Pulmonary artery endothelial cell (primary cell): ENCODE measurements at regions not wholly inside any gene's neighbourhood (a gene's known extent, or its start where the extent isn't known, plus 50 kb on each side); places are given as distances from the start of the nearest gene placed in this dataset.
"Not testable (repeated sequence)": the region's sequence is repeated elsewhere in the genome, so short reads cannot be mapped to it uniquely, and the experiment has no call there.

Experiments used
- DNase-seq: peaks from one replicate; pipeline ENCODE4 v3.0.0-alpha.2; 2011; ENCODE audit warnings: low read depth, low spot score

GRCh38 chr9:26243726-26244125, 565.5 kb upstream of the TUSC1 start:
- no peak for DNase-seq

DNA sequence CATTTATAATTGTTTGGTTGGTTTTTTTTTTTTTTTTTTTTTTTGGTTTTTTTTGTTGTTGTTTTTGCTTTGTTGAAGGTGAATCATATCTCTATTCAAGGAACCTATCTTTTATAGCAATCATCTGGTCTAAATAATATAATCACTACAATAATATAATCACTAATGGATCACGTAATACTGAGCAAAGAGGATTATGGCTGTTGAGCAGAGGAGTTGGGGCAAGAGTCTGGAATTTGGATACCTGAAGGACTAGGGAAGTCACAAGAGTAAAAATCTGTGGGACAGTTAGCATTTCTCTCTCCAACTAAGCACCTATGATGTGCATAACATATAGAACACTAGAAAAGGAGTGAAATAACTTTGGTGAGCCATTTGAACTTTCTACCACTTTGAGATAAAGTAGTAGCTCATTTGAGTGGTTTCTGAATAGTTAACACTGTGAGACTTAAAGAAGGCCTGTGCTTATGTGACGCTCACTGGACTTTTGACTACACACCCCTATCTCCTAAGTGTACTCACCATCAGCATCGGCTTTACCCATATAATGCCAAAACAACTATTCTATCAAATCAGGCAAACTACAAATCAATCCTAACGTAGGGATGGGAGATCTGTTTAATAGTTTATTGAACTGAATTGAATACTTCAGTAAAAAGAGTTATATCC, 564.9 kb upstream of the TUSC1 start:
- DNase-seq, result no peak

DNA sequence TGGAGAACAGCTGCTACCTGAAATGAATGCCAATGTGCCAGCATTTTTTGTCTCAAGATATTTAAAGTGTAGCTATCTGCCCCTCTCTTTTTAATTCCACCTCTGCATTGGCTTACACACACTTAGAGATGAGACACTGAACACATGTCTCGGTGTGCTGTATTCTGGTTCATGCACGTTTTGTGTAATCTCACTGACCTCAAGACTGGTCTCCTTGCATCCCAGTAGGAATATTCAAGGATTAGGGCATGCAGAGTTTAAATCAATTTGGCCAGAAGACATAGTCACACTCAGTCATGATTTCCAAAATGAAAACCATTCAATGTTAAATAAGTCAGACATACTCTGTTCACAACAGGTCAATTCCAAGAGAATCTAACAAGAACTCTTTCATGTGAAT, 561.8 kb upstream of the TUSC1 start:
- no peak for DNase-seq

- DNase-seq, result no peak
Measured at GRCh38 chr9:26237256-26237655, 559.0 kb upstream of the TUSC1 start.

- no peak for DNase-seq
Measured at GRCh38 chr9:26234865-26235264, 556.6 kb upstream of the TUSC1 start.

DNA sequence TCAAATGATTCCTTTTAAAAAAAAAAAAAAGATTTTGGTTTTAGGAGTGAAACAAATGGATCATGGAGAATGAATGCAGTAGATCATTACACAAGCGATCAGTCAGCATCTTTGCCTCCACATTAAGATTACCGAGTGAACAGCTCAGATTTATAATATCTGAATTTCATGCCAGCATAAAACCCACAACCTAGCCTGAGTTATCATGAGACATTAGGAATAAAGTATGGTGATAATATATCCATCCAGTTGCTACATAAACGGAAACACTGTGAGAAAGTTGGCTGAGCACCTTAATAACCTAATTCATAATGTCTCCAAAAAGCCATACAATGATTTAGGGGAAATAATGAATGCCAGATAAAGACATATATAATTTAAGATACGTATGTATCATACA, 553.1 kb upstream of the TUSC1 start:
- DNase-seq, result no peak

GRCh38 chr9:26229324-26230054, 551.2 kb upstream of the TUSC1 start:
- no peak for DNase-seq

- DNase-seq, result no peak
Measured at GRCh38 chr9:26228273-26228672, 550.0 kb upstream of the TUSC1 start.

DNA sequence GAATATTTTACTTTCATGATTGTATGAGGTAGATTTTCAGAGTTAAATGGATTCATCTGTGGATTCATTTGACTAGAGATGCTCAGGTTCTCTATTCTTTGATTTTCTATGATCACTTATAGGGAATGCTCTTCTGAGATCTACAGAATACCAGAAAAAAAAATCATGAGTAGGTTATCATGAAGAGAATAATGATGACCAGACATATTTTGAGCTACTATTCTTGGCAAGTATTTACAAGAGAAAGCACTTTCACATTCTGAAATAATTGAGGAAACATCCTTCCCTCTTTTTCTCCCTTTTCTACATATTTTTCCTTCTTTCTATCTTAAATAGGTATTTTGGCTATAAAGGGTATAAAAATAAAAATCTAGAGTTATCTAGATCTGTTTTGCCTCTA, 543.0 kb upstream of the TUSC1 start:
- no peak for DNase-seq

GRCh38 chr9:26220367-26220766, 542.1 kb upstream of the TUSC1 start:
- no peak for DNase-seq

- no peak for DNase-seq
Measured at GRCh38 chr9:26219961-26220360, 541.7 kb upstream of the TUSC1 start.

GRCh38 chr9:26216702-26217101, 538.5 kb upstream of the TUSC1 start:
- no peak for DNase-seq

DNA sequence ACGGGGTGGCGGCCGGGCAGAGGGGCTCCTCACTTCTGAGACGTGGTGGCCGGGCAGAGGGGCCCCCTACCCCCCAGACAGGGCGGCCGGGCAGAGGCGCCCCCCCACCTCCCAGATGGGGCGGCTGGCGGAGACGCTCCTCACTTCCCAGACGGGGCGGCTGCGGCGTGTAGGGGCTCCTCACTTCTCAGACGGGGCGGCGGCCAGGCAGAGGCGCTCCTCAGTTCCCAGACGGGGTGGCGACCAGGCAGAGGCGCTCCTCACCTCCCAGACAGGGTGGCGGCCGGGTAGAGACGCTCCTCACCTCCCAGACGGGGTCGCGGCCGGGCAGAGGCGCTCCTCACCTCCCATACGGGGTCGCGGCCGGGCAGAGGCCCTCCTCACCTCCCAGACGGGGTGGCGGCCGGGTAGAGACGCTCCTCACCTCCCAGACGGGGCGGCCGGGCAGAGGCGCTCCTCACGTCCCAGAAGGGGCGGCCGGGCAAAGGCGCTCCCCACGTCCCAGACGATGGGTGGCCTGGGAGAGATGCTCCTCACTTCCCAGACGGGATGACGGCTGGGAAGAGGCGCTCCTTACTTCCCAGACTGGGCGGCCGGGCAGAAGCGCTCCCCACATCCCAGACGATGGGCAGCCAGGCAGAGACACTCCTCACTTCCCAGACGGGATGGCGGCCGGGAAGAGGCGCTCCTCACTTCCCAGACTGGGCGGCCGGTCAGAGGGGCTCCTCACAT, 536.6 kb upstream of the TUSC1 start:
- DNase-seq, result not testable (repeated sequence)

DNA sequence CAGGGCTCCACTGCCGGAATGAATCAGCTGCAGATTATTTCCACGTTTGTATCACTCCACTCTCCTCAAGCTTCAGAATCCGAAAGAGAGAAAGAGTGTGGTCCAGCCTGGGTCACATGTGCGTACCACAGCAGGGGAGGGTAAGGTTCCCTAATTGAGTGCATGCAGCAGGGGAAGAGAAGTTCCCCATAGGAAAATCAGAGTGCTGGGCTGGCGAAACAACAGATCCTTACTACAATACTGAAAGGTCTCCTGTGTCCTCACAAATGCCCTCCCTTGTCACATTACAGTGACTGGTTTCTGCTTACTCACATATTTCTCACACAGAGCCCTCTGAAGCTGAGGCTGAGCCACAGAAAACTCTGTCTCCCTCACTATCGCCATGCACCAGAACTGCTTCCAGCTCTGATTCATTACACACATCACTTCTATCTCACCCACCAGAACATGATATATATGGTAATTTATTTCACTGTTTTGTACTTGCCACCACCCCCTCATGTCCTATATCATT, 532.2 kb upstream of the TUSC1 start:
- DNase-seq, result no peak

- no peak for DNase-seq
Measured at GRCh38 chr9:26205261-26205660, 527.0 kb upstream of the TUSC1 start.

DNA sequence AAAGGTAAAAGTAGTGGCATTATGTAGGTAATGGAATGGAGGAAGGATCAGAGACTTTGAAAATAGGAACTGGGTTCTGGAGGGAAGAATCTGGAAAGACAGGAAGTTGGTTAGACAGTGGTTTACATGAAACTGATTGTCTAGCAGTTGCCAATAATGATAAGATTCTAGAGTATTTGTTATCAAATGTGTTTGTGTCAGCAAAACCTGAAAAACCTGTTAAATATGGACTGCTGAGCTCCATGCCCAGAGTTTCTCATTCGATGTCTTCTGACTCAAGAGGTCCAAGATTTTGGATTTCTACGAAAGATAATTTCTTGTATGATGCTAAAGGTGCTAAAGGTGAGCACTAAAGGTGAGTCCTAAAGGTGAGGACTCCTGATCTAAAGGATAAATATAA, 515.0 kb upstream of the TUSC1 start:
- no peak for DNase-seq

GRCh38 chr9:26191711-26192110, 513.5 kb upstream of the TUSC1 start:
- DNase-seq, result no peak

DNA sequence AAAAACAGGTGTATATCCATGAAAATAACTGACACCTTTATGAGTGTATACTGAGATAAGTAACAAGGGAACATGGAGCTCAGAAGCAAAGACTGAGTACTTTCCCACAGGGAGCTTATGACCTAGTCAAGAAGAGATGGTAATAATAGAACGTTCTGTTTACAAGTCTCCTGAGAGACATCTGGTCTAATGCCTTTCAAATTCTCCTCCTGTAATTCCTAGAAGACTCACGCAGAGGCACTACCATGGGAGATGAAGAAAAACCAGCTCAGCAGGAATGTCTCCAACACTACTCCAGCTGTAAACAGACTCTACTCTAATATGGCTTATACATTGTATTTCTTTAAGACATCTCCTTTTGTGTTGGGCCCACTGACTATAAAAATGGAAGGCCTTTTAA, 503.6 kb upstream of the TUSC1 start:
- DNase-seq, result no peak

DNA sequence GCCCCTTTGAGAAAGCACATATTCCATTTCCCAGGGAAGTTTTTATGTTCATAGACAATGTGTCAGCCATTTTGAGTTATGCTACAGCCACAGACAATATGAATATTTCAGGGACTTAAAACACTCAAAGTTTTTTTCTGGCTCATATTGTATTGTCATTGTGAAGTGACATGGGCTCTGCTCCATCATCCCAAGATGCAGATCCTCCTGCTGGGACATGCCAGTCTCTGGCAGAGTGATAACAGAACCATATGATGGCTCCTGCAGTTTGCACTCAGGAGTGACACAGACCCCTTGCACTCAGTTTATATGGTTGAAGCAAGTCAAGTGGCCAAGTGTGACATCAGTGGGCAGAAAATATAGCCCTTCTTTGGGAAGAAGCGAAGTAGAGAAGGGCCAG, 498.4 kb upstream of the TUSC1 start:
- DNase-seq, result no peak

DNA sequence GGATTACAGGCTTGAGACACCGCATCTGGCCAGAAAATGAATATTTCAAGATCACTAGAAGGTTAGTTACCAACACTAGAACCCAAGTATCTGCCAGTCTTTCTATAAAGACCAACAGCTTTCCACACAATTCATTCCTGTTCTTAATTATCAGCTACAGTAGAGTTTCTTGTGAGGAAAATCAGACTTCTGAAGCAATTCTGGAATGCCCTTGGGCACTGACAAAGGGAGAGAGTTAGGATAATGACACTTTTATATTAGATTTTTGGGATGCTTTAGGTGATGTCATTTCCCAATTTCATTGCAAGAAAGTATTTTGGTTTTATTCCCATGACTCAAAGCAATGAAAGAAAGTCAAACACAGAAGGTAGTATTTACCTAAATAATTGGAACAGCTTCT, 497.0 kb upstream of the TUSC1 start:
- no peak for DNase-seq

DNA sequence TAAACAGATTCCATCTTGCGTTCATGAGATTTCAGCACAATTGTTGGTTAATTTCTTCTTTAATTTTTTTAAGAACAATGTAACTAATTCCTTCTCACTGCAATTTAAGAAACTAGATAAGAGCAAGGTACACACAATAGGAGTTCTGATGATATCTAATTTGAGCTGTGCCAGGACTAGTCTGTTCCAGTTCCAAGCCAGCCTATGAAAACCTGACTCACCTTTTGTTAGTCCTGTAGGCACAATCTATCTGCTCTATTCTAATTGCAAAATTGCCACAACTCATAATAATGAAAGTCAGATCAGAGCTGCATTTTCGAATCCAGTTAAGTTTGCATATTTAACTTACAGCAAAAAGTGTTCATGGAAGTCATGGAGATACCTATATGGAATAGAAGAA, 494.1 kb upstream of the TUSC1 start:
- DNase-seq, result no peak

- DNase-seq, result no peak
Measured at GRCh38 chr9:26171691-26172090, 493.4 kb upstream of the TUSC1 start.
